NCI-H1105 (cell line): ENCODE measurements at regions not wholly inside any gene's neighbourhood (a gene's known extent, or its start where the extent isn't known, plus 50 kb on each side); places are given as distances from the start of the nearest gene placed in this dataset.
"Not testable (repeated sequence)": the region's sequence is repeated elsewhere in the genome, so short reads cannot be mapped to it uniquely, and the experiment has no call there.

Experiments used
- DNase-seq: peaks from one replicate; lab custom pipeline; 2025; lab: John Stamatoyannopoulos, UW

DNA sequence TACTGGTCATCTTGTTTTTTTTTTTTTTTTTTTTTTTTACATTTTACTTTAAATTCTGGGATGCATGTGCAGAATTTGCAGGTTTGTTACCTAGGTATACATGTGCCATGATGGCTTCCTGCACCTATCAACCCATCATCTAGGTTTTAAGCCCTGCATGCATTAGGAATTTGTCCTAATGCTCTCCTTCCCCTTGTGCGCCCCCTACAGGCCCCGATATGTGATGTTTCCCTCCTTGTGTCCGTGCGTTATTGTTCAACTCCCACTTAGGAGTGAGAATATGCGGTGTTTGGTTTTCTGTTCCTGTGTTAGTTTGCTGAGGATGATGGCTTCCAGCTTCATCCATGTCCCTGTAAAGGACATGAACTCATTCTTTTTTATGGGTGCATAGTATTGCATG lies 249.6 kb upstream of the SLC16A7 start:
- not testable (repeated sequence) for DNase-seq

DNA sequence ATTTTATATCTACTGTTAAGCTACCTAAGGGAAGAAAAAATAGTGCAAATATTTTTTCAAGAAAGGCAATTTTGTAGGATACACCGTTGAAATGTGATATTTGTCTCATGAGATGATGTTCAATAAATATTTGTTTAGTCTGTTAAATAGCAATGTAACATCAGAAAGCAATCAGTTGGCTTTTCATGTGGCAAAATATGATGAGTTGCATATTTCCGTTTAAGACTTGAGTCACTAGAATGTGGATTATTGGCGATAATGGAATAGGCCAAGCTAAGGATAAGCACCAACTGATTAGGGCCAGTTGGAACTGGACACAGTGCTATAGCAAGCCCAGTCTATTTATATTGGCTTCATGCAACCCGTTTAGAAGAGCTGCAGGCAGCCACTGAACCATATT lies 250.4 kb upstream of the SLC16A7 start:
- DNase-seq: no peak

GRCh38 chr12:59344224-59344623 lies 251.6 kb upstream of the SLC16A7 start:
- DNase-seq: no peak

DNA sequence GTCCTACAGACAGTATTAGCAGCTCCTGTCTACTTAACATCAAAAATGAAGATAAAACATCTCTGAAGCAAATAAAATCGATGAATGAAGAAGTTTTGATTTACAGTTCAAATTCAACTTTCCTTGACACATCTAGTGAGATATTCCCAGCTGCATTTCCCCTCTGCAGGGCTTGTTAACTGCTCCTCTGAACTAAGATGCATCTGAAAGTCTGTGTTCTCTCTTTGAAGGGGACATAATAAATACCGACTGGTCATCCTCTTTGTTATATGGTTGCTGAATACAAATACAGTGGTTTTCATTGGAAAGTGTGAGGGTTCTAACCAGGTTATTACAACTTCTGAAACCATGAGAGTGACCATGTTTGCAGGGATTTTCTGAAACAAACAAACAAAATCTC lies 266.4 kb upstream of the SLC16A7 start:
- no peak for DNase-seq

DNA sequence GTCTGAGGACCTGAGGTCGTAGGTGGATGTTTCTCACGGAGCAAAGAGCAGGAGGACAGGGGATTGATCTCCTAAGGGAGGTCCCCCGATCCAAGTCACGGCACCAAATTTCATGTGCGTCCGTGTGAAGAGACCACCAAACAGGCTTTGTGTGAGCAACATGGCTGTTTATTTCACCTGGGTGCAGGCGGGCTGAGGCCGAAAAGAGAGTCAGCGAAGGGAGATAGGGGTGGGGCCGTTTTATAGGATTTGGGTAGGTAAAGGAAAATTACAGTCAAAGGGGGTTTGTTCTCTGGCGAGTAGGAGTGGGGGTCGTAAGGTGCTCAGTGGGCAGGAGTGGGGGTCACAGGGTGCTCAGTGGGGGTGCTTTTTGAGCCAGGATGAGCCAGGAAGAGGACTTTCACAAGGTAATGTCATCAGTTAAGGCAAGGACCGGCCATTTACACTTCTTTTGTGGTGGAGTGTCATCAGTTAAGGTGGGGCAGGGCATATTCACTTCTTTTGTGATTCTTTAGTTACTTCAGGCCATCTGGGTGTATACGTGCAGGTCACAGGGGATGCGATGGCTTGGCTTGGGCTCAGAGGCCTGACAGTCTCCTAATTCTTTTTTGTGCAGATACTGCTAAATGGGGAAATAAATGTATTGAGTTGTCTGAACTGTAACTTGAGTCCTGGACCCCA lies 267.3 kb upstream of the SLC16A7 start:
- not testable (repeated sequence) for DNase-seq

DNA sequence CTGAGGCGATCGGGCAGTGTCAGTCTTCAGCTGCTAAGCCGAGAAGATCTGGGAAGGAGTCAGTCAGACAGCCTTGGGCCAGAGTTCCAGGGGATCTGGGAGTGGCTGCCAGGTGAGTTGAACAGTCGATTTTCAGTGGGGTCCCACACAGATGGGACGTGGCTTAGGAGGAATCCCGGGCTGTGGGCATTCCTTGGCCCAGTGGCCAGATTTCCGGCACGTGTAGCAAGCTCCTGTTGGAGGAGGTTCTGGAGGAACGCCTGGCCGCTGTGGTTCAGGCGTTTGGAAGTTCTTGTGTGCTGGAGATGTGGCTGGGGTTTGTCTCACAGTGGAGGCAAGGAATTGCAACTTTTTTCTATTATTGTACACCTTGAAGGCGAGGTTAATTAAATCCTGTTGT lies 269.4 kb upstream of the SLC16A7 start:
- DNase-seq: not testable (repeated sequence)

GRCh38 chr12:59322473-59322872 lies 273.4 kb upstream of the SLC16A7 start:
- DNase-seq: peak; percentile 1

- DNase-seq: no peak
Observed at GRCh38 chr12:59321278-59321677, 274.6 kb upstream of the SLC16A7 start.

DNA sequence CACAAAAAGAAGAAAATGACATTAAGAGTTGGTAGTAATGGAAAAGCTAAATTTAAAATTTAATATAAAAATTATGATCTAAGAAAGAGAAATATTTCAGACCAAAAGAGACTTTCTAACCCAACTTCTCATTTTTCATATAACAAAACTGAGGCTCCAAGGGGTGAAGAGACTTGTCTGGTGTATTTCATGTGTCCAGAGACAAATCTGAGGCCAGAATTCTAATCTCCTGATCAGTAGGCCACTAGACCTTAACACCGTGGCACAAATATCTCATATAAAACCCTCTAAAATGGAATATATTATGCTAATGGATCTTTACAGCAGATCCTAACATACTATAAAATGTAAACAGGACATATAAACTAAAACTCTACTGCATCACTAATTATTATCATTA lies 275.7 kb upstream of the SLC16A7 start:
- no peak for DNase-seq

GRCh38 chr12:59318940-59319339 lies 276.9 kb upstream of the SLC16A7 start:
- no peak for DNase-seq

DNA sequence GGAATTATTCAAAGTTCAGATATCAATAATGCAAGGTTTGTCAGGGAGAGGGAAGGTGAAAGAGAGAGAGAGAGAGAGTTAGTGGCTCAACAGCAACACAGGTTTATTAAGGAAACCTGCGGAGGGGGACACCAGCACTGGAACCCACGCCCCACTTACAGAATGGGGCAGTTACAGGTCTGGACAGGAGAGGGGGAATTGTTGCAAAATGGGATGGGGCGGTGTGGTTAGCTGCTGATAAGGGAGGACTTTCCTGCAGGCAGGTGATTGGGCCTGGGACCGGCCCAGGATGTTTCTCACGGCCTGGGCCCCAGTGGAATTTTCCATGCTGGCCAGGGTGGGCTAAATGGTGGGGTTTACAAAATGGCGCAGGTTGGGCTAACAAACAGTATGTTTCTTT lies 278.2 kb upstream of the SLC16A7 start:
- no peak for DNase-seq

DNA sequence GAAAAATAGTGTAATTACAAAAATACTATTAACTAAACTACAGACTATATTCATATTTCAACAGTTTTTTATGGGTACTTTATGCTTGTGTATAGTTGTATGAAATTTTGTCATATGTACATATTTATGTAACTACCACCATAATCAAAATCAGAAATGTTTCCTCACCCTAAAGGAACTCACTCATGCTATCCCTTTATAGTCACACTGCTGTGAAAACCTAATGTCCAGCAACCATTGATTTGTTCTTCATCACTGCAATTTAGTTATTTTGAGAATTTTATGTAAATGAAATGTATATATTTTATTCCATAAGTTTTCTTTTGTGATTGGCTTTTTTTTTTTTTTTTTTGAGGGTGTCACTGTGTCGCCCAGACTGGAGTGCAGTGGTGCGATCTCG lies 278.9 kb upstream of the SLC16A7 start:
- no peak for DNase-seq

- DNase-seq: not testable (repeated sequence)
Observed at GRCh38 chr12:59316354-59316753, 279.5 kb upstream of the SLC16A7 start.

DNA sequence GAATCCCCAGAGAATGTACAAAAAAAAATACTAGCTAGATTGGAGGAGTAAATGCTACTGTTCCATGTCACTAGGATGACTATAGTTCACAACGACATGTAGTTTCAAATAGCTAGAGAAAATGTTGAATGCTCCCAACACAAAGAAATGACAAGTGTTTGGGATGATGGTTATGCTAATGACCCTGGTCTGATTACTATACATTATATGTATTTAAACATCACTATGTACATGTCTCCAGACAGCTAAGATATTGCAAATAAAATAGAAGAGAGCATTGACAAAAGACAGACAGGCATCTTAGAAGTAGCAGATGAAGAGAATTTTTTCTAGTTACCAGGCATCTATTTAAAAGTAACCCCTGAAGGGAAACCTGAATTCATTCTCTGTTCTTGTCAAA lies 281.6 kb upstream of the SLC16A7 start:
- no peak for DNase-seq

- DNase-seq: no peak
Observed at GRCh38 chr12:59304077-59304721, 291.6 kb upstream of the SLC16A7 start.

GRCh38 chr12:59298296-59298695 lies 297.5 kb upstream of the SLC16A7 start:
- no peak for DNase-seq

GRCh38 chr12:59294221-59294620 lies 301.6 kb upstream of the SLC16A7 start:
- no peak for DNase-seq

DNA sequence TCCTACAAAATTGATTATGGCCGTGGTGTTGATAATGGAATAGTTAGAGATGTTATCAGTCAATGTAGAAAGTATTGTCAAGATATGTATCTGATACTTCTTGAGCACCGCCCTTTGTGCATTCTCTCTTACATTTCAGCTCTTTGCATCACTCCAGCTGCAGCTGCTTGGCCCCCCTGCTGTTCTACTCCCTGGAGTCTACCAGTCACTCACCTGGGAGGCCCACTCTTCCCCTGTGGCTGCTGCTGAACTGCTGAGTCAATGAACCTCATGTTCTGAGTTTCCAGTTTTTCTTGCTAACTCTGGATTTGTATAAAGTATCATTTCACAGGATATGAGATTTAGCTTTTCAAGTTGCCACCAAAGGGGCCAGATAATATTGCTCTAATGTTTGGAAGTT lies 312.8 kb upstream of the SLC16A7 start:
- DNase-seq: no peak

- DNase-seq: not testable (repeated sequence)
Observed at GRCh38 chr12:59273561-59273960, 322.3 kb upstream of the SLC16A7 start.

DNA sequence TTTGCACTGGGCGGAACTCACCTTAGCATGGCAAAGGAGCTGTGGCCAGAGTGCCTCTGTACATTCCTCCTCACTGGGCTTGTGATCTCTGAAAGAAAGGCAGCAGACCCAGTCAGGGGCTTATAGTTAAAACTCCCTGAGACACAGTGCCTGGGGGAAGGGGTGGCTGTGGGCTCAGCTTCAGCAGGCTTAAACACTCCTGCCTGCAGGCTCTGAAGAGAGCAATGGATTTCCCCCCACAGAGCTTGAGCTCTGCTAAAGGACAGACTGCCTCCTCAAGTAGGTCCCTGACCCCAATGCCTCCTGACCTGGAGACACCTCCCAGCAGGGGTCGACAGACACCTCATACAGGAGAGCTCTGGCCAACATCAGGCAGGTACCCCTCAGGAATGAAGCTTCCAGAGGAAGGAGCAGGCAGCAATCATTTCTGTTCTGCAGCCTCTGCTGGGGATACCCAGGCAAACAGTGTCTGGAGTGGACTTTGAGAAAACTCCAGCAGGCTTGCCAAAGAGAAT lies 327.5 kb upstream of the SLC16A7 start:
- DNase-seq: no peak

GRCh38 chr12:59260202-59260601 lies 335.6 kb upstream of the SLC16A7 start:
- no peak for DNase-seq

DNA sequence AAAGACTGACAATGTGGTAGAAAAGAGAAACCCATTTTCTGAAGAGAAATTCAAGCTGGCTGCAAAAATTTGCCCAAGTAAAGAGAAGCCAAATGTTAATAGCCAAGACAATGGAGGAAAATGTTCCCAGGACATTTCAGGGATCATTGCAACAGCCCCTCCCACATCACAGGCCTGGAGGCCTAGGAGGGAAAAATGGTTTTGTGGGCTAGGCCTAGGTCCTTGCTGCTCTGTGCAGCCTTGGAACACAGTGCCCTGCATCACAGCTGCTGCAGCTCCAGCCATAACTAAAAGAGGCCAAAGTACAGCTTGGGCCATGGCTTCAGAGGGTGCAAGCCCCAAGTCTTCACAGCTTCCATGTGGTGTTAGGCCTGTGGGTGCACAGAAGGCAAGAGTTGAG lies 332.4 kb upstream of the LRIG3 start:
- DNase-seq: no peak

- DNase-seq: no peak
Observed at GRCh38 chr12:59250766-59251165, 330.5 kb upstream of the LRIG3 start.

DNA sequence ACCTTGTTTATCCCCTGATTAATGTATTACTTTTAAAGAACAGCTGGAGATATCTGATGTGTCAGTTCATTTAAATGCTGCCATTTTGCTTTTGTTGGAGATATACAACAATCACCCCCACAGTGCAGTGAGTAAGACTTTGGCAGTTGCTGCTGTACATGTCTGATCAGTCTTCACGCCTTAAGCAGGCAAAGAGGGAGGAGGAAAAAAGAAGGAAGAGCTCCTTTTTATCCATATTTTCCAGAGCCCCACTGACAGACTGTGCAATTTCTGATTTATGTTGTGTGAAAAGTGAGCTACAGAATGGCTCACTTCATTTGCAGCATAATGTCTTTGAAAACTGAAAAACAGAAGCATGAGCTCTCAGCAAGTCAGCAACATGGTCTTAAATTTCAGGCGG lies 319.7 kb upstream of the LRIG3 start:
- DNase-seq: no peak
